Adrenal gland (tissue), 9 donors: ENCODE measurements at regions not wholly inside any gene's neighbourhood (a gene's known extent, or its start where the extent isn't known, plus 50 kb on each side); places are given as distances from the start of the nearest gene placed in this dataset.
"Not testable (repeated sequence)": the region's sequence is repeated elsewhere in the genome, so short reads cannot be mapped to it uniquely, and the experiment has no call there.

Experiments
- DNase-seq, 7 donors: peaks; one replicate each; pipeline ENCODE4 v3.0.0-alpha.2; 2019 to 2020
- H3K27ac ChIP-seq, 5 donors: fragments of 200-600 bp; sonication (generic) in 4 of 5; 1 replicate in 3 of 5; 2 replicates in 2 of 5; pipeline versions ENCODE4 v1.5.1 to v1.8.0; 2016 to 2020; ENCODE audit warnings: mild to moderate bottlenecking in 1 of 5
- H3K27me3 ChIP-seq: fragments of 200-600 bp; 2 replicates; pipeline ENCODE4 v1.8.0; 2021
- H3K36me3 ChIP-seq, 2 donors: fragments of 200-600 bp; replicated peaks in 1 of 2; 1 replicate in 1 of 2; 2 replicates in 1 of 2; pipeline versions ENCODE4 v1.5.1 to v1.8.0; 2018 to 2022
- H3K4me1 ChIP-seq, 2 donors: fragments of 200-600 bp; replicated peaks in 1 of 2; 1 replicate in 1 of 2; 2 replicates in 1 of 2; pipeline versions ENCODE4 v1.5.1 to v1.8.0; 2018 to 2021
- H3K4me3 ChIP-seq, 4 donors: fragments of 200-600 bp; sonication (generic) in 3 of 4; one replicate each; pipeline ENCODE4 v1.5.1; 2016 to 2018
- H3K9me3 ChIP-seq, 3 donors: fragments of 200-600 bp; sonication (generic) in 1 of 3; replicated peaks in 1 of 3; 1 replicate in 2 of 3; 2 replicates in 1 of 3; pipeline versions ENCODE4 v1.5.1 to v1.8.0; 2016 to 2021
- CTCF ChIP-seq, 6 experiments: fragments of 450-650 bp in 4 of 6; fragments of 200-600 bp in 2 of 6; sonication (generic) in 1 of 6; IDR thresholded peaks; 1 replicate in 5 of 6; 2 replicates in 1 of 6; pipeline versions ENCODE4 v1.5.1 to v1.8.0; 2016 to 2021; ENCODE audit warnings: antibody characterized with exemption in 6 of 6, mild to moderate bottlenecking in 2 of 6, moderate library complexity in 1 of 6
- POLR2A ChIP-seq, 2 donors: fragments of 450-650 bp; IDR thresholded peaks; one replicate each; pipeline ENCODE4 v1.6.1; 2017; ENCODE audit warnings: antibody characterized with exemption in 2 of 2, mild to moderate bottlenecking in 2 of 2, moderate library complexity in 1 of 2
- WGBS, 4 donors: extraction: QIAGEN DNeasy Blood & Tissue Kit in 2 of 4; methylation state at CpG; one replicate each; pipeline versions ENCODE4 v1.1.5 to v1.1.7; 2013 to 2017; 5-methylcytosine and 5-hydroxymethylcytosine counted together
- intact Hi-C, 2 donors: fragments of 100-400 bp; cut with DNase I; formaldehyde crosslinking; loops; one replicate each; pipeline versions ENCODE4 v1.14.1 to v1.15.0; 2022 to 2023
- donor health status: healthy with polysubstance abuse.
- donor health status: Bipolar disorder and iron deficiency.
- donor health status: DM: yes; HTN: yes; CAD: no.
- donor health status: DM: no; HTN: no; CAD: no.
- donor health status: DM: no; HTN: no; CAD: no.

- DNase-seq = no peak
- TF ChIP-seq CTCF (IDR thresholded peaks at IDR 0.05) (no peak), POLR2A (IDR thresholded peaks at IDR 0.05) (no peak)
- intact Hi-C loops = no loop called here
- 84 to 94% (median 89%) methylated on average over 3 of the region's 3 CpGs for WGBS, 4 donors
- H3K4me3 ChIP-seq = no peak overlapping the region
- no peaks in the 10 kb centered on the region for H3K36me3 ChIP-seq
- no peaks in the 10 kb centered on the region for H3K27me3 ChIP-seq
- H3K27ac ChIP-seq = no peak overlapping the region
- no peaks in the 10 kb centered on the region for H3K9me3 ChIP-seq
- no peaks in the 10 kb centered on the region for H3K4me1 ChIP-seq
These were observed 116.3 kb upstream of the SERPINE2 start for GRCh38 chr2:224155371-224155770.

DNA sequence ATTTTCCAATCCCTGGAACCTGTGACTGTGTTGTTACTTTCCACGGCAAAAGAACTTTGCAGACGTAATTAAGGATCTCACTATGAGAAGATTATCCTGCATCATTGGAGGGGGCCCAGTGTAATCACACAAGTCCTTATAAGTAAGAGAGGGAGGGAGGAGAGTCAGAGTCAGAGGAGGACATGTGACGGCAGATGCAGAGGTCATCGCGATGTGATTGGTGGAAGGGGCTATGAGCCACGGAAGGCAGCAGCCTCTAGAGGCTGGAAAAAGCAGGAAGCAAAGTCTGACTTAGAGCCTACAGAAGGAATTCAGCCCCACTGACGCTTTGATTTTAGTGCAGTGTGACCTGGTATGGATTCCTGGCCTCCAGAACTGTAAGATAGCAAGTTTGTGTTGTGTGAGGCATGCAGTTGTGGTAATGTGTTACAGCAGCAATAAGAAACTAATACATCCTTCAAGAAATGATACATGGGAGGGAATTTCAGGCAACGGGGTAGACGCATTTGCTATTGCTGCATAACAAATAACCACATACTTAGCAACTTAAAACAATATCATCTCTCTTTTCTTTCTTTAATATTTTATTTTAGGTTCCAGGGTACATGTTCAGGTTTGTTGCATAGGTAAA is 112.7 kb upstream of the SERPINE2 start:
- Histone ChIP-seq H3K36me3 (no peaks in the 10 kb centered on the region), H3K27ac (no peak overlapping the region), H3K9me3 (no peaks in the 10 kb centered on the region), H3K4me3 (no peak overlapping the region), H3K4me1 (no peaks in the 10 kb centered on the region), H3K27me3 (no peaks in the 10 kb centered on the region)
- WGBS, 4 donors = 88 to 93% (median 91%) methylated on average over 9 of the region's 9 CpGs
- TF ChIP-seq CTCF (IDR thresholded peaks at IDR 0.05) = no peak
- no peak for TF ChIP-seq POLR2A (IDR thresholded peaks at IDR 0.05)
- intact Hi-C loops = no loop called here
- DNase-seq = no peak

- intact Hi-C loops = no loop called here
These were observed 112.1 kb upstream of the SERPINE2 start for GRCh38 chr2:224151161-224151560.

DNA sequence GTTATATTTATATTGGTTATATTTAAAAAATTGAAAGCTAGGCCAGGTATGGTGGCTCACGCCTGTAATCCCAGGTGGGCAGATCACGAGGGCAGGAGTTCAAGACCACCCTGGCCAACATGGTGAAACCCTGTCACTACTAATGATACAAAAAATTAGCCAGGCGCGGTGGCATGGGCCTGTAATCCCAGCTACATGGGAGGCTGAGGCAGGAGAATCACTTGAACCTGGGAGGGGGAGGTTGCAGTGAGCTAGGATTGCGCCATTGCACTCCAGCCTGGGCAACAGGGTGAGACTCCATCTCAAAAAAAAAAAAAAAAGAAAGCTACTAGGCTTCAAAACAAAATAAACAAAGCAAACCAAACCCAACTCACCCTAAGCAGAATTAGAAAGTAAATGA is 109.0 kb upstream of the SERPINE2 start:
- WGBS, 4 donors = 91 to 98% (median 95%) methylated on average over 5 of the region's 5 CpGs
- H3K36me3 ChIP-seq, intact Hi-C loops, DNase-seq, H3K4me3 ChIP-seq, H3K9me3 ChIP-seq, H3K27me3 ChIP-seq, H3K4me1 ChIP-seq, H3K27ac ChIP-seq: not testable (repeated sequence)

More at GRCh38 chr2:224151161-224151560, 112.1 kb upstream of the SERPINE2 start:
- H3K27ac ChIP-seq = no peak overlapping the region
- DNase-seq = no peak
- no peak overlapping the region for H3K4me3 ChIP-seq
- H3K36me3 ChIP-seq = no peaks in the 10 kb centered on the region
- H3K4me1 ChIP-seq = no peaks in the 10 kb centered on the region
- 75 to 90% (median 82%) methylated on average over 3 of the region's 3 CpGs for WGBS, 4 donors
- no peaks in the 10 kb centered on the region for H3K27me3 ChIP-seq
- TF ChIP-seq CTCF (IDR thresholded peaks at IDR 0.05) (no peak), POLR2A (IDR thresholded peaks at IDR 0.05) (no peak)
- H3K9me3 ChIP-seq = no peaks in the 10 kb centered on the region

DNA sequence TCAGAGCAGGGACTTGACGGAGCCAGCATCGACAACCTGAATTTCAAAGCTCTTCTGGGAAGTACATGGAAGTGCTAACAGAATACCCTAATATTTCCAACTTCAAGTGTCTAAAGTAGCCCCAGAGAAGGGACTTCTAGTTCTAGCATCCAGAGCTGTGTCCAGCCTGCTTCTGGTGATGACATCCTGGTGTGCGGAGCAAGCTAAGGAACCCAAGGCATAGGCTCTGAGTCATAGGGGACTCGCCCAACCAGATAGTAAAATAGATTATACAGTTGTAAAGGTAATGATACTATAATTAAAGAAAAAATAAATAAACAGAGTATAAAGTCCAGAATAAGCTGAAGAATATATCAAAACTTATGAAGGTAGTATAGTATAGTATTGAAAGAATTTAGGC is 108.1 kb upstream of the SERPINE2 start:
- no peak for DNase-seq
- Histone ChIP-seq H3K4me3 (no peak overlapping the region), H3K36me3 (no peaks in the 10 kb centered on the region), H3K27ac (no peak overlapping the region), H3K27me3 (no peaks in the 10 kb centered on the region), H3K4me1 (peaks cover 0 to 8% of the 10 kb centered on the region in 2 donors), H3K9me3 (no peaks in the 10 kb centered on the region)
- intact Hi-C loops = no loop called here
- TF ChIP-seq CTCF (IDR thresholded peaks at IDR 0.05) (no peak), POLR2A (IDR thresholded peaks at IDR 0.05) (no peak)
- WGBS, 4 donors = 94 to 98% (median 95%) methylated on average over 4 of the region's 4 CpGs
